ENCODE measurements at regions not wholly inside any gene's neighbourhood (a gene's known extent, or its start where the extent isn't known, plus 50 kb on each side); places are given as distances from the start of the nearest gene placed in this dataset.
A peak's percentile ranks its signal among the peaks of the same experiment; 100 is the strongest.

DNA sequence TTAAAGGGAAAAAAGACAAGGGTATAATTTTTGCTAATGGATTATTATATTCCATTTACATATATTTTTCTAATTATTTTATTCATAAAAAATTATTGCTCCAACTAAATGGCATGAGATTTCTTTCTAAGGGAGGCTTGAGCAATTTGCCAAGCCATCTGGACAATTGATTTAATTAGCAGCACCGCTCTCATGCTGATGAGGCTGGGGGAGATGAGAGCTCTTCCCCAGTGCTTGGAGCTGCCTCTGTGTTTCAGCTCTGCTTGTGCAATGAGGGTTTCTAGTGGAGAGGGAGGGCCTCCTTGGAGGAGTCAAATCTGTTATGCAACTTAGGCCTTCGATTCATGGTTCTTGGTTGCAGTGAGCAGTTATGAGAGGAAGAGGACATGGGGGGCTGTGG is 574.3 kb downstream of the TCERG1L start:
- Histone ChIP-seq H3K27me3 (ENCODE audit: insufficient read depth, poor library complexity, severe bottlenecking) (no peaks in the 10 kb centered on the region), H3K4me3 (replicated peaks; ENCODE audit: insufficient read depth, low read length) (no peak overlapping the region), H3K27ac (replicated peaks) (no peak overlapping the region)
- no peak for DNase-seq (ENCODE audit: low read depth in 1 of 2, low spot score in 1 of 2)
- no peak for TF ChIP-seq GABPA (IDR thresholded peaks at IDR 0.05; ENCODE audit: low read depth)
- TF ChIP-seq POLR2AphosphoS5 (IDR thresholded peaks at IDR 0.05; ENCODE audit: low read depth): no peak

DNA sequence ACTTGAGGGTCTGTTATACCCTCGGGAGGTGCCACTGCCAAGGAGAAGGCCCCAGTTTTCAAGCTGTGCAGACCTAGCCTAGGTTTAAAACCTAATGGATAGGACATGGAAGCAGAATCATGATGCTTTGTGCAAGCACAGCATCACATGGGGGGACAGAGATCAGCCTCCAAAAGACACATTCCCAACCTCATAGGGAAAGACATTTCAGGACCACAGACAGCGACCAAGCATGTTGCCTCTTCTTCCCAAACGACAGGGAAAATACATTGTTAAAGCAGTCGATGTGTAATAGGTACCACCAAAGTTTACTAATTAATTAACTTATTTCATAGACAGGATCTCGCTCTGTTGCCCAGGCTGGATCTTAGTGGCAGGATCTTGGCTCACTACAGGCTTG is 573.9 kb downstream of the TCERG1L start:
- no peak for DNase-seq (ENCODE audit: low read depth in 1 of 2, low spot score in 1 of 2)
- Histone ChIP-seq H3K4me3 (replicated peaks; ENCODE audit: insufficient read depth, low read length) (no peak overlapping the region), H3K27me3 (ENCODE audit: insufficient read depth, poor library complexity, severe bottlenecking) (no peaks in the 10 kb centered on the region), H3K27ac (replicated peaks) (no peak overlapping the region)
- TF ChIP-seq GABPA (IDR thresholded peaks at IDR 0.05; ENCODE audit: low read depth): no peak
- TF ChIP-seq SPI1 (IDR thresholded peaks at IDR 0.05; ENCODE audit: borderline replicate concordance, low read depth): no peak
- TF ChIP-seq, protein P1, sequence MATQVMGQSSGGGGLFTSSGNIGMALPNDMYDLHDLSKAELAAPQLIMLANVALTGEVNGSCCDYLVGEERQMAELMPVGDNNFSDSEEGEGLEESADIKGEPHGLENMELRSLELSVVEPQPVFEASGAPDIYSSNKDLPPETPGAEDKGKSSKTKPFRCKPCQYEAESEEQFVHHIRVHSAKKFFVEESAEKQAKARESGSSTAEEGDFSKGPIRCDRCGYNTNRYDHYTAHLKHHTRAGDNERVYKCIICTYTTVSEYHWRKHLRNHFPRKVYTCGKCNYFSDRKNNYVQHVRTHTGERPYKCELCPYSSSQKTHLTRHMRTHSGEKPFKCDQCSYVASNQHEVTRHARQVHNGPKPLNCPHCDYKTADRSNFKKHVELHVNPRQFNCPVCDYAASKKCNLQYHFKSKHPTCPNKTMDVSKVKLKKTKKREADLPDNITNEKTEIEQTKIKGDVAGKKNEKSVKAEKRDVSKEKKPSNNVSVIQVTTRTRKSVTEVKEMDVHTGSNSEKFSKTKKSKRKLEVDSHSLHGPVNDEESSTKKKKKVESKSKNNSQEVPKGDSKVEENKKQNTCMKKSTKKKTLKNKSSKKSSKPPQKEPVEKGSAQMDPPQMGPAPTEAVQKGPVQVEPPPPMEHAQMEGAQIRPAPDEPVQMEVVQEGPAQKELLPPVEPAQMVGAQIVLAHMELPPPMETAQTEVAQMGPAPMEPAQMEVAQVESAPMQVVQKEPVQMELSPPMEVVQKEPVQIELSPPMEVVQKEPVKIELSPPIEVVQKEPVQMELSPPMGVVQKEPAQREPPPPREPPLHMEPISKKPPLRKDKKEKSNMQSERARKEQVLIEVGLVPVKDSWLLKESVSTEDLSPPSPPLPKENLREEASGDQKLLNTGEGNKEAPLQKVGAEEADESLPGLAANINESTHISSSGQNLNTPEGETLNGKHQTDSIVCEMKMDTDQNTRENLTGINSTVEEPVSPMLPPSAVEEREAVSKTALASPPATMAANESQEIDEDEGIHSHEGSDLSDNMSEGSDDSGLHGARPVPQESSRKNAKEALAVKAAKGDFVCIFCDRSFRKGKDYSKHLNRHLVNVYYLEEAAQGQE (IDR thresholded peaks at IDR 0.05; ENCODE audit: insufficient replicate concordance, low read depth): peak; percentile 92
- no peak for TF ChIP-seq POLR2AphosphoS5 (IDR thresholded peaks at IDR 0.05; ENCODE audit: low read depth)

DNA sequence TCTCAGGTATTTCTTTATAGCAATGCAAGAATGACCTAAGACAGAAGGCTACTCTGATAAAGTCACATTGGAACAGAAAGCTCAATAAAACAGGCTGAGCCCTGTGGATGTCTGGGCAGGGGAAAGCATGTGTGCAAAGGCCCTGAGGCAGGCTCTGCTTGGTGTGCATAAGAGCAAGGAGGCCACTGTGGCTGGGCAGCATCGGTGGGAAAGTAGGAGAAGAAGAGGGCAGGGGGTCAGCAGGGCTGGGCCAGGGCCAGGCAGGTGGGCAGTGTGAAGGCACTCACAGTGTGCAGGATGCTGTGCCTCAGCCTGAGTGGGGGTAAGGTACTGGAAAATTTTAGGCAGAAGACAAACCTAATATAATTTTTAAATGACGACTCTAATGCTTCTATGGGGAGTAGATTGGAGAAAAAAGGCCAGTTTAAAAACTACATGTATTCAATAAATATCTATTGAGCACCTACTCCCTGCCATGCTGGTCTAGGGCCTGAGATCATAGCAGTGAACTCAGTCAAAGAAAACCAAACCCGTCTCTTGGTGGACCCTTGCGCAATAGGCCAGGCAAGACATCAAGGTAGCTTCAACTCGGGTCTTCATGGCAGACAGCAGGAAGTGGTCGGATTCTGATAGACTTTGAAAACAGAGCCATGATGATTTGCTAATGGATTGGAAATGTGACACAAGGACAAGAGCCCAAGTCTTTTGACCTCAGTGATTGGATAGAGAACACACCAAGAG is 572.3 kb downstream of the TCERG1L start:
- TF ChIP-seq SPI1 (IDR thresholded peaks at IDR 0.05; ENCODE audit: borderline replicate concordance, low read depth) (no peak), POLR2AphosphoS5 (IDR thresholded peaks at IDR 0.05; ENCODE audit: low read depth) (no peak), GABPA (IDR thresholded peaks at IDR 0.05; ENCODE audit: low read depth) (no peak)
- TF ChIP-seq, protein P1 (IDR thresholded peaks at IDR 0.05; ENCODE audit: insufficient replicate concordance, low read depth): no peak
- TF ChIP-seq, protein P2, sequence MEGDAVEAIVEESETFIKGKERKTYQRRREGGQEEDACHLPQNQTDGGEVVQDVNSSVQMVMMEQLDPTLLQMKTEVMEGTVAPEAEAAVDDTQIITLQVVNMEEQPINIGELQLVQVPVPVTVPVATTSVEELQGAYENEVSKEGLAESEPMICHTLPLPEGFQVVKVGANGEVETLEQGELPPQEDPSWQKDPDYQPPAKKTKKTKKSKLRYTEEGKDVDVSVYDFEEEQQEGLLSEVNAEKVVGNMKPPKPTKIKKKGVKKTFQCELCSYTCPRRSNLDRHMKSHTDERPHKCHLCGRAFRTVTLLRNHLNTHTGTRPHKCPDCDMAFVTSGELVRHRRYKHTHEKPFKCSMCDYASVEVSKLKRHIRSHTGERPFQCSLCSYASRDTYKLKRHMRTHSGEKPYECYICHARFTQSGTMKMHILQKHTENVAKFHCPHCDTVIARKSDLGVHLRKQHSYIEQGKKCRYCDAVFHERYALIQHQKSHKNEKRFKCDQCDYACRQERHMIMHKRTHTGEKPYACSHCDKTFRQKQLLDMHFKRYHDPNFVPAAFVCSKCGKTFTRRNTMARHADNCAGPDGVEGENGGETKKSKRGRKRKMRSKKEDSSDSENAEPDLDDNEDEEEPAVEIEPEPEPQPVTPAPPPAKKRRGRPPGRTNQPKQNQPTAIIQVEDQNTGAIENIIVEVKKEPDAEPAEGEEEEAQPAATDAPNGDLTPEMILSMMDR (IDR thresholded peaks at IDR 0.05; ENCODE audit: insufficient read depth, low read length): no peak
- Histone ChIP-seq H3K27ac (replicated peaks) (no peak overlapping the region), H3K4me3 (replicated peaks; ENCODE audit: insufficient read depth, low read length) (no peak overlapping the region), H3K27me3 (ENCODE audit: insufficient read depth, poor library complexity, severe bottlenecking) (no peaks in the 10 kb centered on the region)
- DNase-seq (ENCODE audit: low read depth in 1 of 2, low spot score in 1 of 2): no peak

DNA sequence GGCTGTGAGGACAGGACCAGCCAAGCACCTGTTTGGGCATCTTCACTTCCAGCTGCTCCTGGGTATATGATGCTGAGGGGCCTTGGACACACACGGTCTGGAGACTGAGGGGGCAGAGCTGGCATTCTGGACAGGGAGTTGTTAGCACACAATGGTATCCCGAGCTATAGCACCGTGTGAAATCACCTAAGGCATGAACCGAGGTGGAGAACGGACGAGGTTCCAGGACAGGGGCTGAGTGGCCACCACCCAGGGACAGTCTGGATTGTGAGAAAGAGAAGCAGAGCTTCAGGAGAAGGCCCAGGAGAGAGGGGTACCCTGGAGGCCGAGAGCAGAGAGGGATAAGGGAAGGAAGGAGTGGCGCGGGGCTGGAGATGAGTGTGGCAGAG is 571.8 kb downstream of the TCERG1L start:
- Histone ChIP-seq H3K4me3 (replicated peaks; ENCODE audit: insufficient read depth, low read length) (no peak overlapping the region), H3K27ac (replicated peaks) (no peak overlapping the region), H3K27me3 (ENCODE audit: insufficient read depth, poor library complexity, severe bottlenecking) (no peaks in the 10 kb centered on the region)
- DNase-seq (ENCODE audit: low read depth in 1 of 2, low spot score in 1 of 2): no peak
- TF ChIP-seq POLR2AphosphoS5 (IDR thresholded peaks at IDR 0.05; ENCODE audit: low read depth): no peak
- TF ChIP-seq, protein P2 (IDR thresholded peaks at IDR 0.05; ENCODE audit: insufficient read depth, low read length): no peak
- no peak for TF ChIP-seq SPI1 (IDR thresholded peaks at IDR 0.05; ENCODE audit: borderline replicate concordance, low read depth)
- TF ChIP-seq, protein P1 (IDR thresholded peaks at IDR 0.05; ENCODE audit: insufficient replicate concordance, low read depth): no peak
- TF ChIP-seq GABPA (IDR thresholded peaks at IDR 0.05; ENCODE audit: low read depth): no peak
